GM04504 (cell line): ENCODE measurements at regions not wholly inside any gene's neighbourhood (a gene's known extent, or its start where the extent isn't known, plus 50 kb on each side); places are given as distances from the start of the nearest gene placed in this dataset.
"Not testable (repeated sequence)": the region's sequence is repeated elsewhere in the genome, so short reads cannot be mapped to it uniquely, and the experiment has no call there.

Experiments
- DNase-seq: peaks from one replicate; pipeline ENCODE4 v3.0.0-alpha.2; 2012; ENCODE audit warnings: low read depth

DNA sequence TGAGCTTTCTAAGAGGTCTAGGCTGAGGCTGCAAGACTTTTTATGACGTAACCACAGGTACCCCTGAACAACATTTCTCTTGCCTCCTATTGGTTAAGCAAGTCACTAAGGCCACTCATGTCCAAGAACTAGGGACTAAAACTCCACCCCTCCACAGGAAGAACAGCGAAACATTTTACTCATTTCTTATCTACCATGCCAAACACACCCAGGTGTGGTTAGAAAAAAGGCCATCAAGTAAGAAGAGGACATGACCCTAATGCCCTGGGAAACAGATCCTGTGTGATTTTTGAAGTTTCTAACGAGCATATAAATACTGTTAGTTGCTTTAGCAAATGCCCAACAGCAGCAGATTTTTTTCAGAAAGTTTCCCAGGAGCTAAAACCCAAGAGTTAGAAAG, 282.4 kb upstream of the DYNLRB2 start:
- DNase-seq, result no peak

DNA sequence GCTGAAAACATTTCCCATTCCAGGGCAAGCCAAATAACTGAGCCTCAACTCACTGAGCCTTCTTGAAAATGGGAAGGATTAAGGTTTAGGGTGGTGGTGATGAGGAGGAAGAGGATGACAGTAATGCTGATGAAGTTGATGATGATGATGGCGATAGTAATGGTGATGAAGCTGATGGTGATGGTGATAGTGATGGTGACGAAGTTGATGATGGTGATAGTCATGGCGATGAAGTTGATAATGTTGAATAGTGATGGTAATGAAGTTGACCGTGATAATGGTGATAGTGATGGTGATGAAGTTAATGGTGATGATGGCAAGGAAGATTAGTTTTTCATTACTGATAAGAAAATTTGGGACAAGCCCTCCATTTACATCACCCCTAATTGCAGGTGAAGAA, 285.8 kb upstream of the DYNLRB2 start:
- no peak for DNase-seq

GRCh38 chr16:80253741-80254140, 287.1 kb upstream of the DYNLRB2 start:
- no peak for DNase-seq

- DNase-seq, result no peak
These were observed 290.4 kb upstream of the DYNLRB2 start for GRCh38 chr16:80250381-80250780.

- not testable (repeated sequence) for DNase-seq
These were observed 297.5 kb upstream of the DYNLRB2 start for GRCh38 chr16:80243303-80243702.

- DNase-seq, result not testable (repeated sequence)
These were observed 298.5 kb upstream of the DYNLRB2 start for GRCh38 chr16:80242279-80242678.

GRCh38 chr16:80233097-80233835, 307.5 kb upstream of the DYNLRB2 start:
- no peak for DNase-seq

- DNase-seq, result peak; percentile 58
These were observed 308.9 kb upstream of the DYNLRB2 start for GRCh38 chr16:80231888-80232287.

DNA sequence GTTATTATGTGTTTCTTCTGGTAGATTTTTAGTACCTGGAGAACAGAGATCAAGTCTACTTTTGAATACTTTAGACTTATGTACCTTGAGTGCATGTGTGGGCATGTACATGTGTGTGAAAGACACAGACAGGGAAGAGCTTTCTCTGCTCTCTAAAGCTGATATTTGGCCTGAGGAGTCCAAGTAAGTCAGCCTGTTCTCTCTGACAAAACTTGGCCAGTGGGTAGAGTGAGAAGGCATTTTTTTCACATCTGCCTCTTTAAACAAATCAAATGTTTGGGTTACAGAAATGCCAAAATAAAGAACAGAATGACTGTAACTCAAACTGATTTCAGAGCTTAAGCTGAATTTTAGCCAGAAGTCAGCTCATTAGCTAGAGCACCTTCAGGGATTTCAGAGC, 309.7 kb upstream of the DYNLRB2 start:
- DNase-seq, result peak; percentile 17

- DNase-seq, result no peak
These were observed 310.3 kb upstream of the DYNLRB2 start for GRCh38 chr16:80230328-80231120.

DNA sequence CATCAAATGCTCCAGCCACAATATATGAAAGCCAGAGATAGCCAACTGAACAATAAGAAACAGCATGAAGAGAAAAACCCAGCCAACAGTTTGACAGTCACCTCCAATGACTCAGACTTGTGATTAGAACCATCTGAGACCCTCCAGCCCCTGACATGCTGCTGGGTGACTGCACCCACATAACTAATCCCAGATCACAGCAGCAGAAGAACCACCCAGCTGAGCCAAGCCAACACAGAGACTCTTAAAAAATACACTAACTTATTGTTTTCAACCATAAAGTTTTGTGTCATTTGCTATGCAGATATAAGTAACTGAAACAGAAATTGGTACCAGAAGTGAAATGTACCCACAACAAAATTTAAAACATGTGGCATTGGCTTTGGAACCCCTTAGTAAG, 314.3 kb upstream of the DYNLRB2 start:
- DNase-seq, result no peak

DNA sequence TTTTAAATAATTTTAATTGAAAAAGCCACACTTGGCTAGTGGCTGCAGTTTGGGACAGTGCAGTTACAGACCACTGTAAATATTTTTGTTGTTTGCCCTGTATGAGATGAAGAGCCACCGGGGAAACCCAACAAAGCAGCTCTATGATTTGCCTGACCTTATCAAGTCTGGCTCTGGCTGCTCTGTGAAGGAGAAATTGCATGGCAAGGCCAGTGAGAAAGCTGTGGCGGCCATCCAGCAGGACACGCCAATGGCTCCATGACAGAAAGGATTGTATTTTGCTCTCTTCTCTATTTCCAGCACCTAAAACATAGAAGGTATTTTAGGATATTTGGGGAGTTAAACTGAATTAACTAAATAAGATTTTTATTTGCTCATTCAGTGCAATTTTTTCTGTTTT, 330.0 kb upstream of the DYNLRB2 start:
- DNase-seq, result no peak

GRCh38 chr16:80208743-80209142, 332.1 kb upstream of the DYNLRB2 start:
- DNase-seq, result no peak

- DNase-seq, result no peak
These were observed 332.8 kb upstream of the DYNLRB2 start for GRCh38 chr16:80208015-80208414.

GRCh38 chr16:80203821-80204220, 337.0 kb upstream of the DYNLRB2 start:
- no peak for DNase-seq

DNA sequence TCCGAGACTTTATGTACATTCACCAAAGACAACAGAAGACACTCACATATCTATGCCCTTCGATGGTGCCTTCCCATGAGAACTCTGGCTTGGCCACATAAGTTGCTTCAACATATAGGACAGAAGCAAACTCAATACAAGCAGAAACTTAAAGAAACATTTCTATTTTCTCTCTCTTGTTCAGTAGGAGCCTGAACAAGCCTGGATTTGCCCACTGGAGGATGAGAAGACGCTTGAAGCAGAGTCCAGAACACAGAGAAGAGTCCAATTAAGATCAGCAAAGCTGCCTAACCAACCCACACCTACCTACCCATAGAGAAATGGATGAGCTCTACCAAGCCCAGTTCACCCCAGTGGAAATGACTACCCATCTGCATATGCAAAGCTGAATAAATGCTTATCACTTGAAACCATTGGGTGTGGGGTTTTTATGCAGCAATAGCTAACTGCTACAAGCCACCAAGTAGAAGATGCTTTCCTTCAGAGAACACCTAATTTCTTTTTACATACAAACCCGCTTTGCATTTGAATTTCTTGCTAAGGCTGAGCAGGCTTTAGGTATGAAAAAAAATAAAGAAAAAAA, 337.9 kb upstream of the DYNLRB2 start:
- DNase-seq, result no peak

DNA sequence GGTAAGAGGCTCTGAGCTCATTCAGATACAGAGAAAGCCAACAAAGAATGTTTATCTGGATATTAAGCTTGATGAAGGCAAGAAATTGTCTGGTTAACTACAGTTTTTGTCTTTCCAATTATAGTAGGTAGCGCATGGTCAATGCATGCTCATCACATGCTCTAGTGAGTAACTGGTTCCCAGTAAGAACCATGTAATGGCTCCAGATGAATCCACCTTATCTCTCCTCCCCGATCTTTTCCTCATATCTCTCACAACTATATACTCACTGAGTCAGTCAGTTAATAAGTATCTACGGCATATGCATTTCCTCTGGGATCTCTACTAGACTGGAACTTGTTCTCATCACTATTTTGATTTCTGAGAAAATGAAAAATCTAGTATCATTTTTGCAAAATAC, 340.7 kb upstream of the DYNLRB2 start:
- no peak for DNase-seq

DNA sequence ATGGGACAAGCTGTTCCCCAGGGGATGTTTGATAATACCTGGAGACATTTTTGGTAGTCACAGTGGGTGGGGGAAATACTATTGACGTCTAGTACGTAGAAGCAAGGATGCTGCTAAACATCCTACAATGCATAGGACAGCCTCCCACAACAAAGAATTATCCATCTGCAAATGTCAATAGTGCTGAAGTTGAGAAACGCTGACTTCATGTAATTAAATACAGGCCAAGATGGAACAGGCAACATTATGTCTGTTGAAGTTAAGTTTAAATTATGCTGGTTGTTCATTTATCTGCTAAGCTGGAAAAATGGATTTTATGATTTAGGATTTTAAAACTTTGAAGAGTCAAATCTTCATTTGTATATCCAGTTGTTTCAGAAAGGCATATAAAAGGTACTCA, 341.2 kb upstream of the DYNLRB2 start:
- no peak for DNase-seq

DNA sequence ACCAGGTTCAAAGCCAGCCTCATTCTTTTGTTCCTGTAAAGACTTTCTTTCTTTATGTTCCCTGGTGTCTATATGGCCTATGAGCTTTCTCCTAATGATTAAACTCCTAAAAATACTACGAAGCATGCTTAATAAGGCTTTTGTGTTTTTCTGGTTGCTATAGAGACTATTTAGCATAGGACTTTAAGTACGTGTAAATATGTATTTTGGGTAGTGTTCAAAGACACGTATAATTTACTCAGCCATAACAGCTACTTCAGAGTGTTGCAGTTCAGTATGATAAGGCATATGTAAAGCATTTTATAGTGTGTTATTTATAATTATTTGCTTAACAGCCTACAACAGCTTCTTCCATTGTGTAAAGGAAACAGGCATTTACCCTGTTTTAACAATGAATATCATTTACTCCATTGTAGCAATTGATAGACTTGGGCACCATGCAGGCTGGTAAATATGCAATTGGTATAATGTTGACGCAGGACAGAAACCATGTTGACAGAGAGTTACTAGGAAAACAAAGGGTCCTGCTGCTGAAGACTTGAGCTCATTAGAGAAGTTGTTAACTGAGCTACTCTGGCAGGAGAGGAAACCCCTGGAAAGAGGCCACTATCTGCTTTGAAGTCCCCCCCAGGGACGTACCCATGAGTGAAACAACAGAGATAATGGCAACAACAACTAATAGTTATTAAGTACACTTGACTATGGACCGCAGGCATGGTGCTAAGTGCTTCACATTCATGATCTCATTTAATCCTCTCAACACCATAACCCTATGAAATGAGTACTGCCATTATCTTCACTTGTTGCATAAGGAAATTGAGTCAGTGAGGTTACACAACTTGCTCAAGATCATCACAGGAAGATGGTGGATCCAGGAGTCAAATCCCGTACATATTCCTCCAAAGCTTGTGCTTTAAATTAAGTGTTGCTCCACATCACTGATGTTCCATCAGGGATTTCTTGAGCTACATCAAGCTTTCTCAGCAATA, 342.2 kb upstream of the DYNLRB2 start:
- DNase-seq, result no peak

GRCh38 chr16:80197741-80198201, 343.0 kb upstream of the DYNLRB2 start:
- peak; percentile 40 for DNase-seq

- no peak for DNase-seq
These were observed 348.9 kb upstream of the DYNLRB2 start for GRCh38 chr16:80191928-80192327.
